ENCODE measurements at regions not wholly inside any gene's neighbourhood (a gene's known extent, or its start where the extent isn't known, plus 50 kb on each side); places are given as distances from the start of the nearest gene placed in this dataset.

- TF ChIP-seq CTCF (IDR thresholded peaks at IDR 0.05) = no peak
- no peak for TF ChIP-seq POLR2A (IDR thresholded peaks at IDR 0.05)
- no peak for TF ChIP-seq EP300 (IDR thresholded peaks at IDR 0.05)
- TF ChIP-seq POLR2AphosphoS5 (IDR thresholded peaks at IDR 0.05) = no peak
These were observed 514.8 kb downstream of the PSAT1 start for GRCh38 chr9:78811622-78812276.

Measured in stomach (tissue), 4 donors.